Endothelial cell of umbilical vein (primary cell): ENCODE measurements at regions not wholly inside any gene's neighbourhood (a gene's known extent, or its start where the extent isn't known, plus 50 kb on each side); places are given as distances from the start of the nearest gene placed in this dataset.
"Not testable (repeated sequence)": the region's sequence is repeated elsewhere in the genome, so short reads cannot be mapped to it uniquely, and the experiment has no call there.

Experiments
- BruUV-seq: library from RNA; stranded (reverse); fragments of 400-500 nt; replicated peaks from 2 replicates; lab custom pipeline; 2021; lab: Mats Ljungman, UMichigan
- CTCF ChIA-PET: fragments of 300-600, 350-600 bp; sonication (Branson Sonifier 250); formaldehyde crosslinking; loops from one replicate; lab custom pipeline; 2021; ENCODE audit warnings: antibody characterized with exemption, inconsistent platforms; lab: Charles Lee
- POLR2A ChIA-PET: fragments of 300-600, 350-600 bp; sonication (Branson Sonifier 250); formaldehyde crosslinking; loops from one replicate; lab custom pipeline; 2021; ENCODE audit warnings: antibody characterized with exemption, inconsistent platforms; lab: Charles Lee
- DNase-seq: peaks from one replicate; pipeline ENCODE4 v3.0.0-alpha.2; 2011; ENCODE audit warnings: low read depth, low spot score
- FAIRE-seq: peaks from 2 replicates; lab custom pipeline; 2011; peaks lifted over from hg19 to GRCh38; lab: Jason Lieb, UNC
- H2AFZ ChIP-seq: 2 replicates; pipeline ENCODE4 v1.6.0; 2012; ENCODE audit warnings: low read depth, low read length, control low read depth, inconsistent platforms
- H3K27ac ChIP-seq: 2 replicates; pipeline ENCODE4 v1.5.1; 2011; ENCODE audit warnings: low read depth, mild to moderate bottlenecking, control low read depth, low read length, moderate library complexity; ENCODE audit not compliant: insufficient read depth
- H3K27me3 ChIP-seq, 2 experiments: 2 replicates each; pipeline versions ENCODE4 v1.6.0 to v1.6.1; 2011; ENCODE audit warnings: low read length in 2 of 2, mixed read lengths in 1 of 2; ENCODE audit not compliant: control insufficient read depth in 2 of 2, insufficient read depth in 2 of 2
- H3K36me3 ChIP-seq, 2 experiments: 2 replicates in 1 of 2; 3 replicates in 1 of 2; pipeline ENCODE4 v1.5.1; 2011; ENCODE audit warnings: low read length in 2 of 2, mild to moderate bottlenecking in 1 of 2, moderate library complexity in 1 of 2; ENCODE audit not compliant: control insufficient read depth in 2 of 2, insufficient read depth in 2 of 2; ENCODE audit errors: extremely low read depth in 1 of 2
- H3K4me1 ChIP-seq: 3 replicates; pipeline ENCODE4 v1.5.1; 2011; ENCODE audit warnings: mild to moderate bottlenecking, low read length; ENCODE audit not compliant: control insufficient read depth, insufficient read depth; ENCODE audit errors: extremely low read depth
- H3K4me2 ChIP-seq: 2 replicates; pipeline ENCODE4 v1.6.1; 2011; ENCODE audit warnings: low read length, control low read depth, mixed read lengths; ENCODE audit not compliant: insufficient read depth
- H3K4me3 ChIP-seq, 3 experiments: fragments of 200-600 bp in 1 of 3; sonication (generic), shearing (Covaris generic) in 1 of 3; replicated peaks in 1 of 3; 2 replicates each; pipeline ENCODE4 v1.5.1; 2011 to 2016; ENCODE audit warnings: control low read depth in 3 of 3, low read length in 3 of 3, mild to moderate bottlenecking in 2 of 3, inconsistent platforms in 1 of 3, low read depth in 1 of 3, moderate library complexity in 1 of 3; ENCODE audit not compliant: insufficient read depth in 1 of 3
- H3K79me2 ChIP-seq: 2 replicates; pipeline ENCODE4 v1.6.0; 2012; ENCODE audit warnings: low read length, inconsistent platforms; ENCODE audit not compliant: control insufficient read depth, insufficient read depth
- H3K9ac ChIP-seq: replicated peaks from 2 replicates; pipeline ENCODE3; 2011; ENCODE audit warnings: low read length, control low read depth; ENCODE audit not compliant: insufficient read depth; ENCODE audit errors: extremely low read depth
- H3K9me1 ChIP-seq: replicated peaks from 3 replicates; pipeline ENCODE4 v1.6.0; 2011; ENCODE audit warnings: mild to moderate bottlenecking, low read length; ENCODE audit not compliant: control insufficient read depth, insufficient read depth; ENCODE audit errors: extremely low read depth
- H3K9me3 ChIP-seq: replicated peaks from 2 replicates; pipeline ENCODE4 v1.5.1; 2012; ENCODE audit warnings: low read length, inconsistent platforms; ENCODE audit not compliant: control insufficient read depth, insufficient read depth
- H4K20me1 ChIP-seq: replicated peaks from 2 replicates; pipeline ENCODE3; 2011; ENCODE audit warnings: mild to moderate bottlenecking, low read length; ENCODE audit not compliant: control insufficient read depth, insufficient read depth; ENCODE audit errors: extremely low read depth
- EZH2 ChIP-seq: IDR thresholded peaks from 2 replicates; pipeline ENCODE4 v1.6.1; 2012; ENCODE audit warnings: borderline replicate concordance, low read depth, mild to moderate bottlenecking, moderate library complexity, low read length, inconsistent platforms; ENCODE audit not compliant: severe bottlenecking
- FOS ChIP-seq: IDR thresholded peaks from 2 replicates; pipeline ENCODE4 v1.6.1; 2011; ENCODE audit warnings: mild to moderate bottlenecking, low read length, moderate library complexity, borderline replicate concordance; ENCODE audit not compliant: insufficient read depth
- GATA2 ChIP-seq: IDR thresholded peaks from 2 replicates; pipeline ENCODE4 v1.7.0; 2011; ENCODE audit warnings: low read depth, mild to moderate bottlenecking, moderate library complexity, mixed read lengths, low read length; ENCODE audit not compliant: insufficient read length, insufficient read depth
- JUN ChIP-seq: IDR thresholded peaks from 2 replicates; pipeline ENCODE4 v1.6.1; 2011; ENCODE audit warnings: borderline replicate concordance, low read depth; ENCODE audit not compliant: insufficient read length, insufficient read depth
- MYC ChIP-seq: IDR thresholded peaks from one replicate; pipeline ENCODE4 v1.6.1; 2011; ENCODE audit warnings: mild to moderate bottlenecking, low read depth, low read length
- POLR2A ChIP-seq: IDR thresholded peaks from 2 replicates; pipeline ENCODE4 v1.6.1; 2012; ENCODE audit warnings: low read depth, mild to moderate bottlenecking, control low read depth, low read length
- POLR2AphosphoS5 ChIP-seq: IDR thresholded peaks from 2 replicates; pipeline ENCODE4 v1.6.1; 2012; ENCODE audit warnings: low read depth, mild to moderate bottlenecking, control low read depth, low read length, moderate library complexity; ENCODE audit not compliant: insufficient read depth
- dilution Hi-C: fragments of 300-500 bp; cut with MboI; formaldehyde crosslinking; loops from one replicate; pipeline ENCODE4 v1.15.0; 2019; ENCODE audit warnings: low sequenced_read_pairs; ENCODE audit not compliant: extremely low pct_ligation_motif_present
- intact Hi-C: fragments of 100-400 bp; cut with micrococcal nuclease; formaldehyde crosslinking; loops from one replicate; pipeline ENCODE4 v1.10.0; 2022
- TF ChIP-seq, protein P1 (sequence below), 2 donors: IDR thresholded peaks; 1 replicate in 1 of 2; 2 replicates in 1 of 2; pipeline ENCODE4 v1.5.1; 2011; ENCODE audit warnings: low read length in 2 of 2, mild to moderate bottlenecking in 2 of 2, moderate library complexity in 2 of 2, control low read depth in 1 of 2, inconsistent platforms in 1 of 2, low read depth in 1 of 2; ENCODE audit not compliant: insufficient read depth in 1 of 2; ENCODE audit errors: extremely low read depth in 1 of 2
- TF ChIP-seq, protein P2 (sequence below): IDR thresholded peaks from 2 replicates; pipeline ENCODE4 v1.6.1; 2011; ENCODE audit not compliant: insufficient read depth, insufficient read length

DNA sequence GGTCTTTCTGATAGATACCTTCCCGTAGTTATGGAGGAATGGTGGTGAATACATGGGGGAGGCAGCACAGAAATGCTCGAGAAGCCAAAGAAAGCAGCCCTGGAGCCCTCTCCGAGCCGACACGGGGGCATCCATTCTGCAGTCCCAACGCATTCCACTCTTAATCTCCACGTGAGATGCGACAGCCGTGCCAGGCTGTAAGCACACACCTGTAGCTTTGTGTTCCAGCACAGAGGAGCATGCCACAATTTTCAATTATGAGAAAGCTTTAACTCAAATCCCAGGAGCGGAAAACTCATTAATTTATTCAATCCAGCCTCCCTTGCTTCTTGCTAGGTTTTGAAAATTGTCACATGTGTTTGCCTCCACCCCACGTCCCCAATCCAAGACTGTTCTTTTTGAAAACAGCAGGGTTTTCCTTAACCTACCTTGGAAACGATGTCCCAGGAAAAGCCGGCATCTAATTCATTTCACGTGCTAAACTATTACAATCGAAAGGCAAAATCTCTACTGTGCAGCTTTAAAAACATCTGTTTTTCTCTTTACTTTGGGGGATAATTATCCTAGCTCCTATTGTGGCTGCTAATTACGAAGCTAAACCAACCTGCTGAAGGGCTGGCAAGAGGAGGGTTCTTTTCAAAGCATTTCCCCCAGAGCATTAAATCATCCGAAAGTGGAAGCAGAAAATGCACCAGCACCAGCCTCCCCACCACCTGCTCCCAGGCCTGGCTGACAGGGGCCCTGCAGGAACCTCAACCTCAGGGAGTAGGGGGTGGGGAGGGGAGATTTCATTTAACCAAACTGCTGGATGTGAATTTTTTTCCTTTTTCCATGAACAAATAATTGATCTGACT, 56.0 kb upstream of the CHST15 start:
- no peak overlapping the region for H3K27ac ChIP-seq
- POLR2A ChIA-PET = no interaction called here
- no peaks in the 10 kb centered on the region for H3K79me2 ChIP-seq
- CTCF ChIA-PET = no interaction called here
- no peaks in the 10 kb centered on the region for H4K20me1 ChIP-seq
- peaks cover 17% of the 10 kb centered on the region for H3K4me1 ChIP-seq
- no peaks in the 10 kb centered on the region for H3K36me3 ChIP-seq
- H3K4me2 ChIP-seq = no peak overlapping the region
- H3K9me1 ChIP-seq = no peaks in the 10 kb centered on the region
- dilution Hi-C loops = no loop called here
- BruUV-seq = no TSS peak
- no peak for FAIRE-seq
- no peak overlapping the region for H2AFZ ChIP-seq
- no peaks in the 10 kb centered on the region for H3K9me3 ChIP-seq
- H3K4me3 ChIP-seq = no peak overlapping the region
- TF ChIP-seq, protein P1, sequence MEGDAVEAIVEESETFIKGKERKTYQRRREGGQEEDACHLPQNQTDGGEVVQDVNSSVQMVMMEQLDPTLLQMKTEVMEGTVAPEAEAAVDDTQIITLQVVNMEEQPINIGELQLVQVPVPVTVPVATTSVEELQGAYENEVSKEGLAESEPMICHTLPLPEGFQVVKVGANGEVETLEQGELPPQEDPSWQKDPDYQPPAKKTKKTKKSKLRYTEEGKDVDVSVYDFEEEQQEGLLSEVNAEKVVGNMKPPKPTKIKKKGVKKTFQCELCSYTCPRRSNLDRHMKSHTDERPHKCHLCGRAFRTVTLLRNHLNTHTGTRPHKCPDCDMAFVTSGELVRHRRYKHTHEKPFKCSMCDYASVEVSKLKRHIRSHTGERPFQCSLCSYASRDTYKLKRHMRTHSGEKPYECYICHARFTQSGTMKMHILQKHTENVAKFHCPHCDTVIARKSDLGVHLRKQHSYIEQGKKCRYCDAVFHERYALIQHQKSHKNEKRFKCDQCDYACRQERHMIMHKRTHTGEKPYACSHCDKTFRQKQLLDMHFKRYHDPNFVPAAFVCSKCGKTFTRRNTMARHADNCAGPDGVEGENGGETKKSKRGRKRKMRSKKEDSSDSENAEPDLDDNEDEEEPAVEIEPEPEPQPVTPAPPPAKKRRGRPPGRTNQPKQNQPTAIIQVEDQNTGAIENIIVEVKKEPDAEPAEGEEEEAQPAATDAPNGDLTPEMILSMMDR (IDR thresholded peaks at IDR 0.05; ENCODE audit: extremely low read depth in 1 of 2, insufficient read depth in 1 of 2, low read depth in 1 of 2, low read length in 2 of 2) = no peak
- no peak for TF ChIP-seq FOS
- TF ChIP-seq, protein P2, sequence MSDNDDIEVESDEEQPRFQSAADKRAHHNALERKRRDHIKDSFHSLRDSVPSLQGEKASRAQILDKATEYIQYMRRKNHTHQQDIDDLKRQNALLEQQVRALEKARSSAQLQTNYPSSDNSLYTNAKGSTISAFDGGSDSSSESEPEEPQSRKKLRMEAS = no peak
- TF ChIP-seq POLR2A = no peak
- no peak for TF ChIP-seq MYC
- no peak for TF ChIP-seq GATA2
- no peak for TF ChIP-seq JUN
- TF ChIP-seq EZH2 = no peak
- no peak for TF ChIP-seq POLR2AphosphoS5
- intact Hi-C loops = no loop called here
- H3K27me3 ChIP-seq = no peaks in the 10 kb centered on the region
- DNase-seq = no peak
- H3K9ac ChIP-seq = no peak overlapping the region

DNA sequence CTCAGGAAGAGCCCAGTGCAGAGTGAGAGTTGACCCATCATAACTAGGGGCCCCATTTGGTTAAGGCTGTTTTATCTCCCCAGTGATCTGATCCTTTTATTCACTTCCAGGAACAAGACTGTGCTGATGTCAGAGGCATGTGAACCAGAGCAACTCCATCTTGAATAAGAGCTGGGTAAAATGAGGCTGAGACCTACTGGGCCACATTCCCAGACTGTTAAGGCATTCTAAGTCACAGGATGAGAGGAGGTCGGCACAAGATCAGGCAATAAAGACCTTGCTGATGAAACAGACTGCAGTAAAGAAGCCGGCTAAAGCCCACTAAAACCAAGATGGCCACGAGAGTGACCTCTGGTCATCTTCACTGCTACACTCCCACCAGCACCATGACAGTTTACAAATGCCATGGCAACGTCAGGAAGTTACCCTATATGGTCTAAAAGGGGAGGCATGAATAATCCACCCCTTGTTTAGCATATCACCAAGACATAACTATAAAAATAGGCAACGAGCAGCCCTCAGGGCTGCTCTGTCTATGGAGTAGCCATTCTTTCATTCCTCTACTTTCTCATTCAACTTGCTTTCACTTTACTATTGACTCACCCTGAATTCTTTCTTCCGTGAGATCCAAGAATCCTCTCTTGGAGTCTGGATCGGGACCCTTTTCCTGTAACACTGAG, 55.3 kb upstream of the CHST15 start:
- H4K20me1 ChIP-seq, BruUV-seq: not testable (repeated sequence)

More for the DNA sequence above, 55.3 kb upstream of the CHST15 start:
- POLR2A ChIA-PET, H3K9me3 ChIP-seq, H3K9ac ChIP-seq, H3K9me1 ChIP-seq, H3K4me2 ChIP-seq, H3K4me3 ChIP-seq, DNase-seq, H3K79me2 ChIP-seq, CTCF ChIA-PET, H2AFZ ChIP-seq, H3K36me3 ChIP-seq, FAIRE-seq, dilution Hi-C loops, H3K27me3 ChIP-seq, intact Hi-C loops, H3K27ac ChIP-seq: not testable (repeated sequence)
- peaks cover 15% of the 10 kb centered on the region for H3K4me1 ChIP-seq
